Activated CD8-positive, alpha-beta T cell treated with anti-CD3 and anti-CD28 coated beads for 36 hours (primary cell): ENCODE measurements at regions not wholly inside any gene's neighbourhood (a gene's known extent, or its start where the extent isn't known, plus 50 kb on each side); places are given as distances from the start of the nearest gene placed in this dataset.

Experiments
- ATAC-seq: fragments of 200-7000 bp; cut with Tn5 transposase; one replicate; pipeline ENCODE4 v1.10.0; 2021; ENCODE audit warnings: mild to moderate bottlenecking, moderate library complexity
- CTCF ChIA-PET: fragments of 350-600 bp; sonication (Branson Sonifier 250); formaldehyde crosslinking; loops from one replicate; lab custom pipeline; 2021; ENCODE audit warnings: antibody characterized with exemption; lab: Charles Lee
- POLR2A ChIA-PET: fragments of 350-600 bp; sonication (Branson Sonifier 250); formaldehyde crosslinking; loops from one replicate; lab custom pipeline; 2021; ENCODE audit warnings: antibody characterized with exemption; lab: Charles Lee
- DNase-seq: peaks from one replicate; pipeline ENCODE4 v3.0.0-alpha.2; 2020
- H3K27ac Mint-ChIP-seq: one replicate; pipeline ENCODE4 v1.8.0; 2021; ENCODE audit warnings: mild to moderate bottlenecking, mixed read lengths
- H3K27me3 Mint-ChIP-seq: one replicate; pipeline ENCODE4 v1.8.0; 2021; ENCODE audit warnings: mixed read lengths
- H3K36me3 Mint-ChIP-seq: one replicate; pipeline ENCODE4 v1.8.0; 2021; ENCODE audit warnings: low read depth, mixed read lengths
- H3K4me1 Mint-ChIP-seq: one replicate; pipeline ENCODE4 v1.8.0; 2021; ENCODE audit warnings: low read depth, mixed read lengths
- H3K4me3 Mint-ChIP-seq: one replicate; pipeline ENCODE4 v1.8.0; 2021; ENCODE audit warnings: mild to moderate bottlenecking, moderate library complexity, mixed read lengths
- H3K9me3 Mint-ChIP-seq: one replicate; pipeline ENCODE4 v1.8.0; 2021; ENCODE audit warnings: mixed read lengths
- intact Hi-C: fragments of 100-400 bp; cut with micrococcal nuclease; formaldehyde crosslinking; loops from one replicate; pipeline ENCODE4 v1.10.0; 2022
- TF ChIP-seq, protein P1 (sequence below): fragments of 200-600 bp; IDR thresholded peaks from one replicate; pipeline ENCODE4 v1.8.0; 2022; ENCODE audit warnings: antibody characterized with exemption, mild to moderate bottlenecking

DNA sequence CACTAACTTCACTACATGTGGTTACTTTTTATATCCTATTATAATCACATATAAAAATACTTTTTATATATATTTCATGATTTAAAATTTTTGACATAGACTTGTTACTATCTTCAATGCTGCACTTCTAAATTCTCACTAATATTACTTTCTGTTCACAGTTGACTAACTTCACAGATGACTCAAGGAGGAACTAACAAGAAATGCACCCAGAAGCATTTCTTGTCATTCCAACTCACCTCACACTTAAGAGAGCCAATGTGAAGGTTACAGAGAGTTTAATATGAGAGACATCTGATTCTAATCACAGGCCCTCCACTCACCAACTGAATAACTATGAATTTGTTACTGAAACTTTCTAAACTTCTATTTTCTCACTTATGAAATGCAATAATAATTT, 399.8 kb upstream of the SLC8A1 start:
- ATAC-seq (no peak), DNase-seq (no peak)
- Mint-ChIP-seq H3K27ac (no peak overlapping the region), H3K36me3 (no peaks in the 10 kb centered on the region), H3K9me3 (peaks cover 2% of the 10 kb centered on the region), H3K27me3 (no peaks in the 10 kb centered on the region), H3K4me3 (no peak overlapping the region), H3K4me1 (no peaks in the 10 kb centered on the region)
- intact Hi-C loops = no loop called here
- ChIA-PET POLR2A (interaction anchor here (0.6 kb wide), 1 partner anchor 11 kb away, joined by 3 read pairs; no protein-coding TSS in a partner anchor), CTCF (interaction anchor here (1.2 kb wide), 1 partner anchor 14 kb away, joined by 3 read pairs; no protein-coding TSS in a partner anchor)
- TF ChIP-seq, protein P1, sequence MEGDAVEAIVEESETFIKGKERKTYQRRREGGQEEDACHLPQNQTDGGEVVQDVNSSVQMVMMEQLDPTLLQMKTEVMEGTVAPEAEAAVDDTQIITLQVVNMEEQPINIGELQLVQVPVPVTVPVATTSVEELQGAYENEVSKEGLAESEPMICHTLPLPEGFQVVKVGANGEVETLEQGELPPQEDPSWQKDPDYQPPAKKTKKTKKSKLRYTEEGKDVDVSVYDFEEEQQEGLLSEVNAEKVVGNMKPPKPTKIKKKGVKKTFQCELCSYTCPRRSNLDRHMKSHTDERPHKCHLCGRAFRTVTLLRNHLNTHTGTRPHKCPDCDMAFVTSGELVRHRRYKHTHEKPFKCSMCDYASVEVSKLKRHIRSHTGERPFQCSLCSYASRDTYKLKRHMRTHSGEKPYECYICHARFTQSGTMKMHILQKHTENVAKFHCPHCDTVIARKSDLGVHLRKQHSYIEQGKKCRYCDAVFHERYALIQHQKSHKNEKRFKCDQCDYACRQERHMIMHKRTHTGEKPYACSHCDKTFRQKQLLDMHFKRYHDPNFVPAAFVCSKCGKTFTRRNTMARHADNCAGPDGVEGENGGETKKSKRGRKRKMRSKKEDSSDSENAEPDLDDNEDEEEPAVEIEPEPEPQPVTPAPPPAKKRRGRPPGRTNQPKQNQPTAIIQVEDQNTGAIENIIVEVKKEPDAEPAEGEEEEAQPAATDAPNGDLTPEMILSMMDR = no peak

DNA sequence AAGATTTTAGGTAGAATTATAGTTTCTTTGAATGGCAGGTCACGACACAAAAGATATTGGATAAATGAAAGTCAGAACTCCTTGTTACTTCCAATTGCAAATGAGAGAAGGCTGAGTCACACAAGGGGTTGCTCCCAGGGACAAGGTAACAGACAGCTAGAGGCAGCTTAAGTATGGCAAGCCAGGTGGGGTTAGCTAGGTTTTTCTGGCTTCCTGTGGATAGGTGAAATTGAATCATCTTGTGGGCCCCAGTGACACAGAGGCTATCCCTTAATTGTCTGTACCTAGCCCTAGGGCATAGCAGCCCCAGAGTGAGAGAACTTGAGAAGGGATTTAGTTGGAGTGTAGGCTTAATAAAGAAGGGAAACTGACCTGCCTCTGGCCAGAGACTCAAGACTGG, 407.7 kb upstream of the SLC8A1 start:
- Mint-ChIP-seq H3K4me1 (no peaks in the 10 kb centered on the region), H3K9me3 (peaks cover 5% of the 10 kb centered on the region), H3K27ac (no peak overlapping the region), H3K27me3 (no peaks in the 10 kb centered on the region), H3K4me3 (no peak overlapping the region), H3K36me3 (no peaks in the 10 kb centered on the region)
- DNase-seq (no peak), ATAC-seq (no peak)
- CTCF ChIA-PET = no interaction called here
- TF ChIP-seq, protein P1 = no peak
- POLR2A ChIA-PET = no interaction called here
- intact Hi-C loops = no loop called here

DNA sequence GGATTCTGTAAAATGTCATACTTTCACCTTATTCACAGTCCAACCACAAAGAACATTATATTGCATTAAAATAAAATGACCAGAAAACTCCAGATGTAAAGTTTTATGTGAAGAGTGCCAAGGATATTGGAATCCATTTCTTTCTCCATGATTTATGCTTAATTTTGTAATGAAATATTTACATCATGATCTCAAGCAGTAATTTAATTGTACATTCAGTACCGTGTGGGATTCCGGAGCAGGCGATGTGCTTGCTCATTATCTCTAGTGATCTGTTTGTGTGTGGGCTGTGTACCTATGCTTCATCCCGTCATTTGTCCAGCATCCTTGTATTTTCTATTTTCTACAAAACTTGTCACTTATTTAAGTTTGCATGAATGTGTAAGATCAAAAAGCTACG, 415.9 kb upstream of the SLC8A1 start:
- no peaks in the 10 kb centered on the region for H3K4me1 Mint-ChIP-seq
- H3K4me3 Mint-ChIP-seq = no peak overlapping the region
- no peaks in the 10 kb centered on the region for H3K9me3 Mint-ChIP-seq
- ATAC-seq (no peak), DNase-seq (no peak)
- H3K36me3 Mint-ChIP-seq = no peaks in the 10 kb centered on the region
- ChIA-PET POLR2A (interaction anchor here (0.5 kb wide), 1 partner anchor 19 kb away, joined by 3 read pairs; no protein-coding TSS in a partner anchor), CTCF (no interaction called here)
- TF ChIP-seq, protein P1 = no peak
- H3K27me3 Mint-ChIP-seq = no peaks in the 10 kb centered on the region
- H3K27ac Mint-ChIP-seq = no peak overlapping the region
- intact Hi-C loops = no loop called here

DNA sequence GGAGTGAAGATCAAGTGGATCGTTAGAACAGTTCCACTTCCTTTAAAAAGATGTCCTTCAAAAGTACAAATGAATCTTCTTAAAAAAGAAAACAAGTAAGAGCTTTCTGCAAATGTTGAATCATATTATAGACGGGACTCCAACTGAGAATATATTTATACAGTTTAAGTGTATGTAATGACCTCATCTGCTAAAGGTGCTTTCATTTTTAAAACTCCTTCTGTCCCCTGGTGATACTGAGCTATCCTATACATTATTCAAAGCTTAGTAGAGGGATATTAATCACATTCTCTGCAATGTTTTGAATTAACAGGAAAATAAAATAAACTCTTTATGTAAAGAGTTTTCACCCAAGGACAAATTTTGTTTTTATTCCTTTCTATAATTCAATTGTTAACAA, 420.7 kb upstream of the SLC8A1 start:
- ATAC-seq = no peak
- Mint-ChIP-seq H3K27me3 (no peaks in the 10 kb centered on the region), H3K36me3 (no peaks in the 10 kb centered on the region), H3K4me1 (no peaks in the 10 kb centered on the region), H3K9me3 (no peaks in the 10 kb centered on the region), H3K4me3 (no peak overlapping the region), H3K27ac (no peak overlapping the region)
- intact Hi-C loops = no loop called here
- TF ChIP-seq, protein P1 = no peak
- ChIA-PET CTCF (no interaction called here), POLR2A (no interaction called here)
- no peak for DNase-seq

DNA sequence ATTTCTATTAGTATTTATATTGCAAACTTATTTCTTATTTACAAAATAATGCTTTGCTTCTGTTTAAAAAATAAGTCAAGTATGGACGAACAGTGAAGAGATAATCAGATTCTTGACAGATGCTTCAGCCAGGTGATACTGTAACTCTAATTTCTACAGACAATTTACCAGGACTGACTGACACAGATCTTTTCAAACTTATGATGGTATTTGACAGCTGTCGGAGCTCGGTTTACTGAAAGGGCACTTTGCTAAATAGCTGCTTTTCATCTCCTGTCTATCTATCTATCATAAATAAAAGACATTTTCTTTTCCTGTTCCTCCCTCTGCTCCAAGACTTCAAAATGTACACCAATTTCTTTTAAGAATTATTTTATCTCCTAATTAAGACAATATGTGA, 422.5 kb upstream of the SLC8A1 start:
- CTCF ChIA-PET = no interaction called here
- TF ChIP-seq, protein P1 = no peak
- ATAC-seq (no peak), DNase-seq (no peak)
- H3K4me3 Mint-ChIP-seq = no peak overlapping the region
- POLR2A ChIA-PET = no interaction called here
- H3K27me3 Mint-ChIP-seq = no peaks in the 10 kb centered on the region
- H3K4me1 Mint-ChIP-seq = no peaks in the 10 kb centered on the region
- no peak overlapping the region for H3K27ac Mint-ChIP-seq
- H3K9me3 Mint-ChIP-seq = no peaks in the 10 kb centered on the region
- H3K36me3 Mint-ChIP-seq = no peaks in the 10 kb centered on the region
- intact Hi-C loops = no loop called here
